Astrocyte (in vitro differentiated cells and primary cell): ENCODE measurements at regions not wholly inside any gene's neighbourhood (a gene's known extent, or its start where the extent isn't known, plus 50 kb on each side); places are given as distances from the start of the nearest gene placed in this dataset.

Experiments used
- DNase-seq: peaks from one replicate; pipeline ENCODE4 v3.0.0-alpha.2; 2010; ENCODE audit warnings: low read depth
- FAIRE-seq: peaks from 2 replicates; lab custom pipeline; 2011; peaks lifted over from hg19 to GRCh38; lab: Jason Lieb, UNC
- H2AFZ ChIP-seq: 2 replicates; pipeline ENCODE4 v1.6.0; 2012; ENCODE audit warnings: low read depth, low read length, inconsistent platforms
- H3K27ac ChIP-seq: 2 replicates; pipeline ENCODE4 v1.5.1; 2011; ENCODE audit warnings: low read depth, low read length, inconsistent platforms
- H3K27me3 ChIP-seq: 2 replicates; pipeline ENCODE4 v1.6.0; 2011; ENCODE audit warnings: low read length, inconsistent platforms; ENCODE audit not compliant: insufficient read depth
- H3K36me3 ChIP-seq: 2 replicates; pipeline ENCODE4 v1.5.1; 2011; ENCODE audit warnings: low read length, inconsistent platforms; ENCODE audit not compliant: insufficient read depth
- H3K4me1 ChIP-seq: 2 replicates; pipeline ENCODE4 v1.5.1; 2011; ENCODE audit warnings: low read length, inconsistent platforms; ENCODE audit not compliant: insufficient read depth
- H3K4me2 ChIP-seq: 2 replicates; pipeline ENCODE4 v1.6.0; 2012; ENCODE audit warnings: low read length, inconsistent platforms
- H3K4me3 ChIP-seq: 2 replicates; pipeline ENCODE4 v1.5.1; 2011; ENCODE audit warnings: low read depth, mild to moderate bottlenecking, low read length, inconsistent platforms; ENCODE audit not compliant: insufficient read depth
- H3K79me2 ChIP-seq: 2 replicates; pipeline ENCODE4 v1.6.0; 2012; ENCODE audit warnings: mild to moderate bottlenecking, low read length, inconsistent platforms; ENCODE audit not compliant: insufficient read depth
- H3K9ac ChIP-seq: 2 replicates; pipeline ENCODE4 v1.6.0; 2012; ENCODE audit warnings: mild to moderate bottlenecking, low read length, inconsistent platforms
- H3K9me3 ChIP-seq: 2 replicates; pipeline ENCODE4 v1.5.1; 2012; ENCODE audit warnings: low read depth, mild to moderate bottlenecking, low read length, inconsistent platforms; ENCODE audit not compliant: insufficient read depth
- H4K20me1 ChIP-seq: 2 replicates; pipeline ENCODE4 v1.6.0; 2012; ENCODE audit warnings: low read length, inconsistent platforms; ENCODE audit not compliant: insufficient read depth
- H3K27ac Mint-ChIP-seq: one replicate; pipeline ENCODE4 v1.8.0; 2021; ENCODE audit warnings: mild to moderate bottlenecking, mixed read lengths; ENCODE audit not compliant: unreplicated experiment
- H3K27me3 Mint-ChIP-seq: one replicate; pipeline ENCODE4 v1.8.0; 2021; ENCODE audit warnings: low read depth, mixed read lengths; ENCODE audit not compliant: unreplicated experiment
- H3K36me3 Mint-ChIP-seq: one replicate; pipeline ENCODE4 v1.8.0; 2021; ENCODE audit warnings: low read depth, mixed read lengths; ENCODE audit not compliant: unreplicated experiment
- H3K4me1 Mint-ChIP-seq: one replicate; pipeline ENCODE4 v1.8.0; 2021; ENCODE audit warnings: low read depth, mixed read lengths; ENCODE audit not compliant: unreplicated experiment
- H3K4me3 Mint-ChIP-seq: one replicate; pipeline ENCODE4 v1.8.0; 2021; ENCODE audit warnings: mild to moderate bottlenecking, moderate library complexity, mixed read lengths; ENCODE audit not compliant: unreplicated experiment
- H3K9me3 Mint-ChIP-seq: one replicate; pipeline ENCODE4 v1.8.0; 2021; ENCODE audit warnings: mild to moderate bottlenecking, mixed read lengths; ENCODE audit not compliant: unreplicated experiment
- CTCF ChIP-seq: IDR thresholded peaks from 2 replicates; pipeline ENCODE4 v1.5.1; 2011; ENCODE audit warnings: low read depth, mild to moderate bottlenecking, inconsistent platforms, low read length, moderate library complexity; ENCODE audit not compliant: insufficient read depth
- EZH2 ChIP-seq: IDR thresholded peaks from 2 replicates; pipeline ENCODE4 v1.6.1; 2012; ENCODE audit warnings: mild to moderate bottlenecking, low read length, inconsistent platforms; ENCODE audit not compliant: insufficient read depth

DNA sequence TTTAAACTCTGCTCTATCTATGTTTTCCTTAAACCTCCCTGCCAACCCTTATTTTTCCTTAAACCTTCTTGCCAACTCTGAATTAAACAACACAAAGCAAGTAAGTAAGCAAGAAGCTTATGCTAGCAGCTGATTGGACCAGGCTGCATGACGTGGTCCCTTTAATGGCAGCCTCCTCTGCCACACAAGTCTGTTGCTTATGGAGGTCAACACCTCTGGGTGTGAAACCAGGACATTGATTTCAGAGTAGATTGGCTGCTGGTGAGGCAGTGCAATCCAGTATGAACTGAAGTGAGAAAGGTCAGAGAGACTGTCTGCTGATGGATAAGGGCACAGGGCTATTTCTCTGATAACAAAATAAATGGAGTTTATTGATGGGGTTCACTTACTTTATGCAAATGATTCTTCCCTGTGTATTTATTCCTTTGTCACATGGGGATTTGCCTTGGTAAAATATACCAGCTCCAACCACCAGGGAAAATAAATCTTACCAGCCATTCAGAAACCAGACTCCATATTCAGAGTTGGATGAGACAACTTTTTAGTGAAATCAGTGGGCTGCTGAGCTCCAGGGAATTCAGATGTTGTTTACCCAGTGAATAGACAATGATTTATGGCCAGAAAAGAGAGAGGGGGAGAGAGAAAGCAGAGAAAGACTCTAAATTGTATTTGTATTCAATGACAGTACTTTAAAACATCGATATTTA, 112.2 kb upstream of the NCKAP5 start:
- no peaks in the 10 kb centered on the region for H3K27me3 ChIP-seq
- Mint-ChIP-seq H3K36me3 (no peaks in the 10 kb centered on the region), H3K9me3 (no peaks in the 10 kb centered on the region), H3K4me3 (no peak overlapping the region), H3K27ac (no peak overlapping the region), H3K27me3 (peaks cover 1% of the 10 kb centered on the region), H3K4me1 (peaks cover 12% of the 10 kb centered on the region)
- no peaks in the 10 kb centered on the region for H3K36me3 ChIP-seq
- no peak overlapping the region for H3K4me2 ChIP-seq
- no peak for DNase-seq
- FAIRE-seq = no peak
- H3K9ac ChIP-seq = no peak overlapping the region
- H3K79me2 ChIP-seq = no peaks in the 10 kb centered on the region
- H3K4me3 ChIP-seq = no peak overlapping the region
- no peaks in the 10 kb centered on the region for H3K9me3 ChIP-seq
- H3K27ac ChIP-seq = no peak overlapping the region
- H3K4me1 ChIP-seq = peaks cover 16% of the 10 kb centered on the region
- H4K20me1 ChIP-seq = no peaks in the 10 kb centered on the region
- TF ChIP-seq CTCF (no peak), EZH2 (no peak)
- no peak overlapping the region for H2AFZ ChIP-seq

- H3K36me3 ChIP-seq = no peaks in the 10 kb centered on the region
- no peak overlapping the region for H3K27ac ChIP-seq
- peaks cover 1% of the 10 kb centered on the region for H3K27me3 Mint-ChIP-seq
- H3K36me3 Mint-ChIP-seq = no peaks in the 10 kb centered on the region
- FAIRE-seq = no peak
- H4K20me1 ChIP-seq = no peaks in the 10 kb centered on the region
- H3K27ac Mint-ChIP-seq = no peak overlapping the region
- H3K27me3 ChIP-seq = no peaks in the 10 kb centered on the region
- H3K9me3 ChIP-seq = no peaks in the 10 kb centered on the region
- H3K4me1 Mint-ChIP-seq = no peaks in the 10 kb centered on the region
- H3K4me1 ChIP-seq = no peaks in the 10 kb centered on the region
- no peak overlapping the region for H3K4me3 Mint-ChIP-seq
- no peak overlapping the region for H3K4me2 ChIP-seq
- no peaks in the 10 kb centered on the region for H3K79me2 ChIP-seq
- no peak overlapping the region for H3K4me3 ChIP-seq
- no peak for TF ChIP-seq EZH2
- TF ChIP-seq CTCF = no peak
- no peak overlapping the region for H2AFZ ChIP-seq
- no peaks in the 10 kb centered on the region for H3K9me3 Mint-ChIP-seq
- DNase-seq = no peak
- no peak overlapping the region for H3K9ac ChIP-seq
These were observed 114.1 kb upstream of the NCKAP5 start for GRCh38 chr2:133682347-133682746.

DNA sequence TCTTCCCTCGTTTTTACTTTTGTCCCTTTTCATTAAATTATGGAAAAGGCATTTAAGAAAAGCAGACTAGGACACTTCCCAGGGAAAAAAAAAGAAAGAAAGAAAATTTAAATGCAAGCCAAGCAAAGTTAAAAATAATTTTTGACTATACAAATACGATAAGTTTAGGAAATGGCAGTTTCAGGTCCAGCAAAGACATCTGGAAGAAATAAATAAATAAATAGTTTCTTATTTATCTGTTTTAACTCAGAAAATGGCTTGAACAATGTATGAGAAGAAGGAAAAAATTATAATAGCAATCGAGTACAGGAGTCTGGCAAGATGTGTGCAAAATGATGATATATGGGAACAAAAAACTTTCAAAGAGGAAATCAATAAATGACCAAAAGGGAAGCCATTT, 114.6 kb upstream of the NCKAP5 start:
- Mint-ChIP-seq H3K4me1 (no peaks in the 10 kb centered on the region), H3K27ac (no peak overlapping the region), H3K27me3 (peaks cover 1% of the 10 kb centered on the region), H3K9me3 (no peaks in the 10 kb centered on the region), H3K36me3 (no peaks in the 10 kb centered on the region), H3K4me3 (no peak overlapping the region)
- no peak overlapping the region for H2AFZ ChIP-seq
- no peaks in the 10 kb centered on the region for H3K27me3 ChIP-seq
- no peak for TF ChIP-seq EZH2
- no peak for TF ChIP-seq CTCF
- no peaks in the 10 kb centered on the region for H3K36me3 ChIP-seq
- FAIRE-seq (no peak), DNase-seq (no peak)
- no peak overlapping the region for H3K4me2 ChIP-seq
- no peaks in the 10 kb centered on the region for H3K4me1 ChIP-seq
- no peaks in the 10 kb centered on the region for H3K79me2 ChIP-seq
- no peaks in the 10 kb centered on the region for H4K20me1 ChIP-seq
- no peaks in the 10 kb centered on the region for H3K9me3 ChIP-seq
- no peak overlapping the region for H3K27ac ChIP-seq
- H3K9ac ChIP-seq = no peak overlapping the region
- H3K4me3 ChIP-seq = no peak overlapping the region
